GM21390 (cell line): ENCODE measurements at regions not wholly inside any gene's neighbourhood (a gene's known extent, or its start where the extent isn't known, plus 50 kb on each side); places are given as distances from the start of the nearest gene placed in this dataset.
"Not testable (repeated sequence)": the region's sequence is repeated elsewhere in the genome, so short reads cannot be mapped to it uniquely, and the experiment has no call there.

Source experiments
- ATAC-seq: cut with Tn5 transposase; IDR thresholded peaks from one replicate; pipeline ENCODE4 v1.9.1; 2021; ENCODE audit not compliant: unreplicated experiment

GRCh38 chr12:19972325-19973288 lies 395.7 kb upstream of the PDE3A start:
- peak; percentile 59 for ATAC-seq

GRCh38 chr12:19978193-19978592 lies 390.1 kb upstream of the PDE3A start:
- ATAC-seq, result no peak

GRCh38 chr12:19979584-19979983 lies 388.8 kb upstream of the PDE3A start:
- no peak for ATAC-seq

- ATAC-seq, result no peak
These were observed 386.4 kb upstream of the PDE3A start for GRCh38 chr12:19981944-19982343.

GRCh38 chr12:19988001-19988400 lies 380.3 kb upstream of the PDE3A start:
- no peak for ATAC-seq

GRCh38 chr12:19988459-19988873 lies 379.9 kb upstream of the PDE3A start:
- ATAC-seq, result no peak

GRCh38 chr12:19988948-19989347 lies 379.4 kb upstream of the PDE3A start:
- no peak for ATAC-seq

- no peak for ATAC-seq
These were observed 377.2 kb upstream of the PDE3A start for GRCh38 chr12:19991146-19991545.

GRCh38 chr12:19992311-19992710 lies 376.0 kb upstream of the PDE3A start:
- ATAC-seq, result no peak

- ATAC-seq, result no peak
These were observed 373.4 kb upstream of the PDE3A start for GRCh38 chr12:19994968-19995367.

- ATAC-seq, result no peak
These were observed 370.5 kb upstream of the PDE3A start for GRCh38 chr12:19997656-19998400.

GRCh38 chr12:19998411-19998810 lies 369.9 kb upstream of the PDE3A start:
- no peak for ATAC-seq

GRCh38 chr12:19998961-19999804 lies 369.2 kb upstream of the PDE3A start:
- ATAC-seq, result no peak

- ATAC-seq, result no peak
These were observed 368.6 kb upstream of the PDE3A start for GRCh38 chr12:19999805-20000138.

GRCh38 chr12:20000229-20000849 lies 368.0 kb upstream of the PDE3A start:
- ATAC-seq, result no peak

- no peak for ATAC-seq
These were observed 365.1 kb upstream of the PDE3A start for GRCh38 chr12:20003252-20003651.

- ATAC-seq, result no peak
These were observed 363.4 kb upstream of the PDE3A start for GRCh38 chr12:20004952-20005351.

GRCh38 chr12:20006871-20007730 lies 361.2 kb upstream of the PDE3A start:
- no peak for ATAC-seq

GRCh38 chr12:20009965-20010364 lies 358.4 kb upstream of the PDE3A start:
- not testable (repeated sequence) for ATAC-seq

GRCh38 chr12:20011200-20011599 lies 357.1 kb upstream of the PDE3A start:
- no peak for ATAC-seq
